GM10248 (cell line): ENCODE measurements at regions not wholly inside any gene's neighbourhood (a gene's known extent, or its start where the extent isn't known, plus 50 kb on each side); places are given as distances from the start of the nearest gene placed in this dataset.

Source experiments
- CTCF ChIA-PET: fragments of 300-600 bp; sonication (Branson Sonifier 250); formaldehyde crosslinking; extraction: SDS; loops from one replicate; lab custom pipeline; 2021; ENCODE audit warnings: antibody characterized with exemption; lab: Yijun Ruan, JAX
- POLR2A ChIA-PET: fragments of 350-650 bp; sonication (Branson Sonifier 250); formaldehyde crosslinking; extraction: SDS; loops from one replicate; lab custom pipeline; 2020; ENCODE audit warnings: antibody characterized with exemption; lab: Yijun Ruan, JAX
- DNase-seq: peaks from one replicate; pipeline ENCODE4 v3.0.0; 2012; ENCODE audit errors: extremely low spot score
- CTCF ChIP-seq: IDR thresholded peaks from 2 replicates; pipeline ENCODE4 v1.5.1; 2012; ENCODE audit warnings: mild to moderate bottlenecking, low read depth; ENCODE audit errors: extremely low read depth, missing control alignments, control extremely low read depth

DNA sequence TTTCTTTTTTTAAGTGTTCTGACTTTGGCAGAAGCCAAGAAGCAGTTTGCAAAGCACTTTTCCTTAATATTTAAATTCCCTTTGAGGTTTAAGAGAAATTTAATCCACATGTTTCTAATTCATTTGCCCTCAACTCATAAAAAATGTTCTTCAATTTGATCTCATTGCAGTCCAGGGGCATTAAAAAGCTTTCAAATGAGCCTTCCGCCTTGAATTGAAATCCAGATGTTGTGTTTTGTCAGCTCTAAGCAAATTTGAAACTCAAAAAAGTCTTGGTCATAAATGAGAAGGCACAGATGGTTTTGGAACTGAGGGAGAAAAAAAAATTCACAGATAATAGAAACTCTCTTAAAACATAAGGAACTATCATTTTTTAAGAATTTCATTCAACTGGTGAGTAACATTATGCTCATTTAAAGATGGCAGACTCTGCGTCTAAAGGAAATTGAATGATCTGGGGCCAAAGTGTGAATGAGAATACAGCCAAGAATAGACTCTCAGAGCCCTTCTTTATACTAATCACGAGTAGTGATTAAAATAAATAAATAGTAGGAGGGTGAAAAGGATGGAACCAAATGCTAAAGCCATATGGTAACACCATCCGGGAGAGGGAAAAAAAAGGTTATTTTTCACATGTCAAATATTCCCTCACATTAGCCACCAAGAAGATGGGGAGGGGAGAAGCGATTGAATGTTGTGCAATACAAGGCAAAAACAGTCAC, 1304.7 kb downstream of the CDH8 start:
- ChIA-PET CTCF (no interaction called here), POLR2A (no interaction called here)
- no peak for TF ChIP-seq CTCF
- DNase-seq = no peak

GRCh38 chr16:60729051-60729450, 1307.2 kb downstream of the CDH8 start:
- DNase-seq = no peak
- no peak for TF ChIP-seq CTCF
- ChIA-PET CTCF (interaction anchor here (1.5 kb wide), 1 partner anchor 19 kb away, joined by 4 read pairs; no protein-coding TSS in a partner anchor), POLR2A (no interaction called here)

DNA sequence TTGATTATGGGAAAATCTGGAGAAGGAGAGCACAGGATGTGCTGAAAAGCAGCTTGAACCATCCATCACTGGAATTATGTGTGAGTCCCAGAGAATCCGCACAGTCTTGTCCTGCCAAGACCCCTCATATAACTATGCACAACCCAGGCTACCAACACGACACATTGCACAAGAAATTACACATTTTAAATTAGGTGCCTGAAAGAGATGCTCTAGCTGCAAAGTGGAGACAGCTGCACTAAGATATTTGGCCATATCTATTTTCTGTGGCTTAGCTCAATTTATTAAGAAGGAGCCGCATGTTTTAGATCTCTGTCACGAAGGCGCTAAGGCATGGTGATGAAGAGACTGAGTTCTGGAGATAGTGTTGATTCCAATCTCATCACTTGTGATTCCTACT, 1308.4 kb downstream of the CDH8 start:
- no peak for DNase-seq
- POLR2A ChIA-PET = no interaction called here
- CTCF ChIA-PET = interaction anchor here (1.5 kb wide), 1 partner anchor 20 kb away, joined by 4 read pairs; no protein-coding TSS in a partner anchor
- TF ChIP-seq CTCF = no peak

DNA sequence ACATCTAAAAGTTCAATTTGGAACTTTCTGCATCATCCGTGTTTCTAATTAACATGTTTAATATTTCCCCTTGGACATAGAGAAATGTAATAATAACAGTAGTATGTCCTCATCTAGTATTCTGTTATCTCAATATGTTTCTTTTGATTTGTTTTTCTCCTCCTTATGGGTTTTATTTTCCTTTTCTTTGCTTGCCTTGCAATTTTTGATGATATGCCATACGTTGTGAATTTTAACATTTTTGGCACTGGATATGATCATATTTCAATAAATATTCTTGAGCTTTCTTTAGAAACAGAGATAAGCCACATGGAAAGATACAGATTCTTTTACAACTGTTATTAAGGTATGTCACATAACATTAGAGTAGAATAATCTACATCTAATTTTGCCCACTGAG, 1316.2 kb downstream of the CDH8 start:
- CTCF ChIA-PET = no interaction called here
- POLR2A ChIA-PET = no interaction called here

DNA sequence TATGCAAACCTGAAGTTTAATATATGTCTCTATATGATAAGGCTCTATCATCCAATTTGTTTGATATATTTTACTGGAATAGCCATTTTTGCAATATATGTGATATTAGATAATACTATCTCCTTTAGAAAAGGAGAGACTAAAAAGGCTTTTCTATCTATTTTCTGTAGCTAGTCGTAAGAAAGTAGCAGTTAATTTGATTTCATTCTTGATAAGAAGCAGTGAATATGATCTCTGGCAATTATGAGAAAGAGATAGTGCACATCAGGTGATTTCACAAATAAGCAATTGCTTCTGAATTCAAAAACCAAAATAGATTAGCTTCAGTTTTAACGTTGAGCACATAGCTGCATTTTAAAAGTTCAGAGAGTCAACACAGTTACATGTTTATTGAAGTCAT, 1318.4 kb downstream of the CDH8 start:
- no peak for TF ChIP-seq CTCF
- CTCF ChIA-PET = no interaction called here
- POLR2A ChIA-PET = no interaction called here
- no peak for DNase-seq

More for the DNA sequence above, 1316.2 kb downstream of the CDH8 start:
- TF ChIP-seq CTCF = no peak
- DNase-seq = no peak

GRCh38 chr16:60712144-60712543, 1324.1 kb downstream of the CDH8 start:
- no peak for DNase-seq
- CTCF ChIA-PET = interaction anchor here (2.4 kb wide), 1 partner anchor 10 kb away, joined by 9 read pairs; no protein-coding TSS in a partner anchor
- no peak for TF ChIP-seq CTCF
- POLR2A ChIA-PET = no interaction called here
